PC-3 (cell line): ENCODE measurements at regions not wholly inside any gene's neighbourhood (a gene's known extent, or its start where the extent isn't known, plus 50 kb on each side); places are given as distances from the start of the nearest gene placed in this dataset. TPM values are rescaled to one million over a fixed set of nuclear protein-coding genes. Genes with fewer than 3 reads are reported as not detected.
"Not testable (repeated sequence)": the region's sequence is repeated elsewhere in the genome, so short reads cannot be mapped to it uniquely, and the experiment has no call there.

ENCODE experiments used
- ATAC-seq: fragments of 200-7000 bp; cut with Tn5 transposase; 2 replicates; pipeline ENCODE4 v1.9.1; 2020; ENCODE audit warnings: mild to moderate bottlenecking, moderate library complexity
- BruUV-seq: library from RNA; stranded (reverse); fragments of 400-500 nt; replicated peaks from 2 replicates; lab custom pipeline; 2021; lab: Mats Ljungman, UMichigan
- CTCF ChIA-PET: fragments of 300-600 bp; sonication (Branson Sonifier 250); formaldehyde crosslinking; loops from one replicate; lab custom pipeline; 2022; ENCODE audit warnings: antibody characterized with exemption; lab: Charles Lee
- POLR2A ChIA-PET: fragments of 300-600 bp; sonication (Branson Sonifier 250); formaldehyde crosslinking; loops from one replicate; lab custom pipeline; 2022; ENCODE audit warnings: antibody characterized with exemption; ENCODE audit not compliant: unreplicated experiment; lab: Charles Lee
- DNase-seq: peaks from one replicate; pipeline ENCODE4 v3.0.0-alpha.2; 2015
- H2AFZ ChIP-seq: fragments of 300-600 bp; sonication (generic); 2 replicates; pipeline ENCODE4 v1.6.0; 2016; ENCODE audit warnings: antibody characterized with exemption, low read length
- H3F3A ChIP-seq: fragments of 300-600 bp; sonication (generic); one replicate; pipeline ENCODE4 v1.6.0; 2017; ENCODE audit warnings: antibody characterized with exemption, low read length, control low read depth, mild to moderate bottlenecking; ENCODE audit not compliant: unreplicated experiment
- H3K27ac ChIP-seq: fragments of 300-600 bp; sonication (generic); 2 replicates; pipeline ENCODE4 v1.5.1; 2016; ENCODE audit warnings: mild to moderate bottlenecking, low read length
- H3K27me3 ChIP-seq: fragments of 300-600 bp; sonication (generic); 2 replicates; pipeline ENCODE4 v1.6.1; 2016; ENCODE audit warnings: low read length, mixed read lengths
- H3K36me3 ChIP-seq: fragments of 300-600 bp; sonication (generic); 2 replicates; pipeline ENCODE4 v1.6.1; 2016; ENCODE audit warnings: low read depth, mixed run types, low read length, mixed read lengths
- H3K4me1 ChIP-seq: fragments of 300-600 bp; sonication (generic); 2 replicates; pipeline ENCODE4 v1.5.1; 2016; ENCODE audit warnings: low read length; ENCODE audit not compliant: insufficient read depth
- H3K4me2 ChIP-seq: fragments of 300-600 bp; sonication (generic); 2 replicates; pipeline ENCODE4 v1.6.0; 2016; ENCODE audit warnings: low read length
- H3K4me3 ChIP-seq: fragments of 300-600 bp; sonication (generic); 2 replicates; pipeline ENCODE4 v1.5.1; 2016; ENCODE audit warnings: mild to moderate bottlenecking, low read length, mixed read lengths
- H3K79me2 ChIP-seq: fragments of 300-600 bp; sonication (generic); 2 replicates; pipeline ENCODE4 v1.6.1; 2017; ENCODE audit warnings: low read length, mixed read lengths
- H3K9ac ChIP-seq: fragments of 300-600 bp; sonication (generic); 2 replicates; pipeline ENCODE4 v1.6.0; 2016; ENCODE audit warnings: mild to moderate bottlenecking, low read length
- H3K9me2 ChIP-seq: fragments of 300-600 bp; sonication (generic); replicated peaks from 2 replicates; pipeline ENCODE4 v1.6.1; 2016; ENCODE audit warnings: mixed run types, low read length, mixed read lengths
- H3K9me3 ChIP-seq: fragments of 300-600 bp; sonication (generic); 2 replicates; pipeline ENCODE4 v1.6.1; 2016; ENCODE audit warnings: low read length, mixed read lengths
- H4K20me1 ChIP-seq: fragments of 300-600 bp; sonication (generic); 2 replicates; pipeline ENCODE4 v1.6.1; 2016; ENCODE audit warnings: low read length, mixed read lengths
- intact Hi-C: fragments of 100-400 bp; cut with micrococcal nuclease; formaldehyde crosslinking; loops from 2 replicates; pipeline ENCODE4 v1.9.0; 2023
- microRNA-seq: library from miRNA; unstranded; fragments of <30 nt; microRNA quantifications from one replicate; pipeline ENCODE4 v1.1.0, GENCODE V29; 2020; ENCODE audit not compliant: unreplicated experiment

DNA sequence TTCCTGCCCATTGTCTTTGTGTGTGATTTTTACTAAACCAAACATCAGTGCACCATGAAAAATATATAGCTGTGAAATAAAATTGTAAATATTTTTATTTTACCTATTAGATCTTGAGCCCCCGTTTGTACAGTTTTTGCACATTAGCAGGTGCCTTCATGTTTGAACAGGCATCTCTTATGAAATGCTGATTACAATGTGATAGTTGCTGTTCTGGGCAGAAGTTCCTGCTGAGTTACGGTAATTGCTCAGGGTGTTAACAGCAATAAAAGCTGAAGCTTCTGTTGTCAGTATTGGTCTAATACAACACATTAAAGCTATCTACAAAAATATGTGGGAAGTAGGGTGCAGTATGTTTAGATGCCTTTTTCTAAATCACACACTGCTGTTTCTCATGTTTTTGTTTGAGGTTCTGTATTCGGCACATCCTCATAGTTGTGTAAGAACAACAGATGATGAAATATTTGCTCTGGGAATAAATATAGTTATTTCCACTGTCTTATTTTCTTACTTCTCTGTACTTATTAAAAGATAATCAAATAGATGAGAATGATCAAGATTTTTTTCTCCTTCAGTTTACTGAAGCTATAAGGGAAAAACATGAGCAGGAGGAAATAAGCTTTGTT is 173.8 kb upstream of the GOLGA6L22 start:
- DNase-seq, H2AFZ ChIP-seq, intact Hi-C loops, H3K36me3 ChIP-seq, H3K27me3 ChIP-seq, BruUV-seq, H3K27ac ChIP-seq, CTCF ChIA-PET, POLR2A ChIA-PET, H3K9me2 ChIP-seq, H3F3A ChIP-seq, H3K9me3 ChIP-seq, H3K4me2 ChIP-seq, H3K9ac ChIP-seq, H3K79me2 ChIP-seq, H3K4me1 ChIP-seq, H4K20me1 ChIP-seq, H3K4me3 ChIP-seq, ATAC-seq: not testable (repeated sequence)

DNA sequence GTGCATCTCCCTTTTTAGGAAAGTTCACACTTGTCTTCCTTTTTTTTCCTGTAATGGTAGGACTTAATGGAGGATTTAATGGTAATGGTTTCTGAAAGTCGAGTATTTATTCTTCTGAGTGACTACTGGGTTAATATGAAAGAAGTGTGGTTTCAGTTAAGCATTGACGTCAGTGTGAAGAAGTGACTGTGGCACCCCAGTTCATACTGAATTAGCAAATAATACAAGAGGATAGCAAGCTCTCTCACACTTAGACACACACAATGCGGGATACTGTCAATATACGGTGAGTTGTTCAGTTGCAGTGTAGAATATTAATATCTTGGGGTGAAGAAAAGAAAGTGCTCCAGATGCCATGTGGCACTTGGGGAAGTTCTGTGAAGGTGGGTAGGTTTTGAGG is 167.6 kb upstream of the GOLGA6L22 start:
- H3K9me3 ChIP-seq = peaks cover 15% of the 10 kb centered on the region
- ATAC-seq, H3K27me3 ChIP-seq, intact Hi-C loops, H3K36me3 ChIP-seq, H3F3A ChIP-seq, BruUV-seq, H2AFZ ChIP-seq, POLR2A ChIA-PET, H3K4me3 ChIP-seq, DNase-seq, H3K79me2 ChIP-seq, H3K9ac ChIP-seq, H3K4me1 ChIP-seq, H4K20me1 ChIP-seq, H3K4me2 ChIP-seq, H3K27ac ChIP-seq, H3K9me2 ChIP-seq: not testable (repeated sequence)
- CTCF ChIA-PET = interaction anchor here (0.5 kb wide), 1 partner anchor 1338 kb away, joined by 7 read pairs; no protein-coding TSS in a partner anchor

DNA sequence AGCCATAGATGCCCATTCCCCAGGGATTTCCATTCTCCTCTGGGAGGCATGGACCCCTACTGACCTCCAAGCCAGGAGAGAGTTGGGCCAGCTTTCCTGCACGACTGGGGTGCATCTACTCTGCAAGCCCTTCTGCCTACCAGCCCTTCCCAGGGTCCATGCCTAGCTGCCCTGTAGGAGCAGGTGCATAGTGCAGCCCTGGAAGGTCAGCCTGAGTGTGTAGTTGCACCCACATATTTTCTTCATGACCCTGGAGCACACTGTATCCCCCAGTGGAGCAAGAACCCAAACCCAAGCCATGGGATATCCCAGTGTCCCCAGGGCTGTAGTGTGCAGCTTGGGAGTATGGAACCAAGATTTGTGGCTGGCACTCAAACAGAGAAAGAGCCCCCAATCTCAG is 155.6 kb upstream of the GOLGA6L22 start:
- H3K4me2 ChIP-seq, H3K27ac ChIP-seq, H3K9me2 ChIP-seq, POLR2A ChIA-PET, H3K4me3 ChIP-seq, BruUV-seq, H2AFZ ChIP-seq, ATAC-seq, H3K9ac ChIP-seq, H3K27me3 ChIP-seq, CTCF ChIA-PET, intact Hi-C loops, H4K20me1 ChIP-seq, H3F3A ChIP-seq, H3K36me3 ChIP-seq, H3K4me1 ChIP-seq, H3K79me2 ChIP-seq, DNase-seq: not testable (repeated sequence)
- H3K9me3 ChIP-seq = peaks cover 14% of the 10 kb centered on the region

Small RNA genes in the stretch of these regions (microRNA-seq; reads per million reads assigned to microRNA genes)
- not detected for gene MIR1268A
